ENCODE measurements at regions not wholly inside any gene's neighbourhood (a gene's known extent, or its start where the extent isn't known, plus 50 kb on each side); places are given as distances from the start of the nearest gene placed in this dataset.
"Not testable (repeated sequence)": the region's sequence is repeated elsewhere in the genome, so short reads cannot be mapped to it uniquely, and the experiment has no call there.

DNA sequence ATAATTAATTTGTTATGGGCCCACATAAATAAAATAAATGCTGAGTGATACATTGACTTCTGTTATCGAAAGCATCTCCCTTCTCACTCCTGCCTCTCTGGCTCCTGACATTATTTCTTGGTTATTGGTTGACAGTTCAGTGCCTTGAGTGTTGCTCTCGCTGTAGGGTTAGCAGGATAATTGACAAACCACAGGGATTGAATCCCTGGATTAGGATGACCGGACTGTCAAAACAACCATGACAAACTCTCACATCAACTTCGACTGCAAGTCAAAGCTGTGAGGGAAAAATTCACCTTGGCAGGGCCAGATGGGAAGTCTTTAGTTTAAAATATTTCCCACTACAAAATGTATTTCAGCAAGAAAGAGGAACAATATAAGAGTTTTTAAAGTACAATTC lies 245.4 kb upstream of the TFAP2D start:
- no peak for DNase-seq (ENCODE audit: low read depth)

DNA sequence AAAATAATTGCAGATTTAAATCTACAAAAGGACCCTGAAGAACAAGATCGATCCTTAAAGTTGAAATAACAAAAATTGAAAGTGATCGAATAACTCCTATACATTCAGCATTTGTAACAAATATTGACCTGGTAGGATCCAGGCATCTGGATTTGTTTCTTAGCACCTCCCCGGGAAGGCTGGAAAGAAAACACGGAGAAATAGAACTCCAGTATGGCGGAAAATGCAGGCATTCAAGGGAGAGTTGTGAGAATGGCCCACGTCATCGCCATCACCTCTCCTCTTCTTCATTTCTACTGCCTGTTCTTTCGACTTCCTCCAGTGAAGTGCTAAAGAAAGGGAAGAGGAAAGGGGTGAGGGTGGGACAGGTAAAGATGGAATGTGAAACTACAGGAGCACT lies 242.3 kb upstream of the TFAP2D start:
- DNase-seq (ENCODE audit: low read depth), result no peak

DNA sequence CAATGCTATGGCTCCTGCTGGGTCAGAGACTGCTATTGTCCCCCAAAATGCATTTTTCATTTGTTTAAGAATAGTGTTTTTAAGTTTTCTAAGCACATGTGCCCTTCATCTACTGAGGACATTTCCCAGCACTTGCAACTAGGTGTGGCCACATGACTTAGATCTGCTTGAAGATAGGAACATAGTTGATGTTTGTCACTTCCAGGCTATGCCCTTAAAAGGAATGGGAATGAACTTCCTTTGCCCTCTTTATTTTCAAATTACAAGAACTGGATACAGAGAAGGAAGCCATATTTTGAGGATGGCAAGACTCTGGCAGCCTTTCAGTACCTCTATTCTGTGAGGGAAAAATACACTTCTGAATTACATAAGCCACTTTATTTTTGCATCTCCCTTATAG lies 203.0 kb upstream of the TFAP2D start:
- no peak for DNase-seq (ENCODE audit: low read depth)

DNA sequence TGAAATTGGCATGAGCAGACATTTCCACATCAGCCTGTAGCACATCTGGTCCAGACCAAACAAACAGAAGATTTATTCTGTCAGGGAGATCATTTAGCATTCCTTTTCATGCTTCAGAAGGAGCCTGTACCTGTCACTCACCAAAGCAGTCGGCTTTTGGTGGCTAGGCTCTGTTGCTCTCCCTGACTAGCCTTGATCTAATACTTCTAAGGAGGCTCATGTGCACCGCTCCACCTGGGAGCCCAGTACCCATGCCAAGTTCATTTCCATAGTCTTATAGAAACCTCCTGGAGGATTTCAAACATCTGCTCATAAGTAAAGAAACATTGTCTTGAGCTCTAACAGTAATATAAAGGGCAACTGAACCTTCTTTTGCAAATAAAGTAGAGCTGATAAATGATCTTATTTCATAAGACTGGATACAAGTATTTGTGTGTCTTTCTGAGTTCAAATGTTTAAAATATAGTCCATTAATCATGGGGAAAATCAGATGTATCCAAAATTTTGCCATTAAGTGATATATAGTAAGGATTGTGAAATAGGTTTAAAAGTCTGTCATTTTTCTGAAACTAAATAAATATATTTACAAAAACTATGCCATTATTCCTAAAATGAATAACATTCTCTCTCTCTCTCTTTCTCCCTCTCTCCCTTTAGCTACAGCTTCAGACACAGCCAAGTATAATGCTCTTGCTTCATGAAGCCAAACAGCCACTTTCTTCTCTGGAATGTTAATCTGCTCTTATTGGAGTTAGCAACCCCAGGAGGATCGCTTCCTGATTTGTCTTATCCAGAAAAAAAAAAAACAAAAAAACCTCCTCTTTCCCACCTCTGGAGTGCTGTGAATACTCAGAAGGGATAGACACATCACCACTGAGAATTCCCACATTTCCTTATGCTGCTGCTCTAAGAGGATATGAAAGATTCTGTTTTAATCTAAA lies 192.7 kb upstream of the TFAP2D start:
- DNase-seq (ENCODE audit: low read depth), result no peak

DNA sequence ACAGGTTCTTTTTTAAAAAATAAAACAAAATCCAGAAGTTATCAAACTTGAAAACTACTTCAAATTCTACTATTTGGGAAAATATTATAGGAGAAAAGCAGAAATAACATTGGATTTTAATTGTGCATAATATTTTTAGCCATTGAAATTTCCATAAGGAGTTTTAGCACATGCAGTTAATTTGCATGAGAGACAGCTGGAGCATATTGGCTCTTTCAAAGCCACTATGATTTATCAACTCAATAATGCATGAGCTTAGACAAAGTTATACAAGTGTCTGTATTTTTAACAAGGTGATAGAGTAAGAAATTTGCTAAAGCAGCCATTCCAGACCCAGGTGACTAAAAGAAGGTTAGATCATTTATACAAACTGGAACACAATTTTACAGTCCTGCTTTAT lies 189.0 kb upstream of the TFAP2D start:
- DNase-seq (ENCODE audit: low read depth), result no peak

DNA sequence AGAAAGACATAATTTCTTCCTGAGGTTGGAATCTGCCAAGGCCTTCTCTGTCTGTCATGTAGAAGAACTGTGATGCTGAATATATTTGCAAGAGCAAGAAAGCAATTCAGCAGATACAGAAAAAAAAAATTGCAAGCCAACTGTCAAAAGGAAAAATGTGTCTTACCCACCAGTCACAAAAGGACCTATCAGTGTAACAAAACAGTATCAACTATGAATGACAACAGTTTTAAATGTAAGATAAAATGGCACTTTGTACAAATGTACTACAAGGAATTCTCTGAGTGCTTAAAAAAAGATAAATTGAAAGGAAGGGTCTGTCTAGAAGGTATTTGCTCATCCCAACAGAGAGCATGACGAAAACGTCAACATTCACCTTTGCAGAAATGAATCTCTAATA lies 185.3 kb upstream of the TFAP2D start:
- no peak for DNase-seq (ENCODE audit: low read depth)

DNA sequence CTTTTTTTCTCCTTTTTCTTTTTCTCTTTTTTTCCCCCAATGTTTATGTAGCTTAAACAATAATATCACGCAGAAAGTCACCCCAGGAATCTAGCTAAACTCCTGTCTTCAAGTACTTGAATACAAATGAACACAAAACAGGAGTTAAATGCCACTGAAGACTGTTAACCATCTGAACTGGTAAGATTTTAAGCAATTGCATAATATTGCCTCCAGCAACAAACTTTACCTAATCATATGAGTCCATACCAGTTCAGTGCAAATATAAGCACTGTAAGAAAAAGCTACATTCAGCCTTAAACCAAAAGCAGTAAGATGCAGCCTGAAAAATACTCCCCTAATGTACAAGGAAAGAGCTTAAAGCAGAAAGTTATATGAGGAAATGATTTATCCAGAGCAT lies 173.9 kb upstream of the TFAP2D start:
- no peak for DNase-seq (ENCODE audit: low read depth)

DNA sequence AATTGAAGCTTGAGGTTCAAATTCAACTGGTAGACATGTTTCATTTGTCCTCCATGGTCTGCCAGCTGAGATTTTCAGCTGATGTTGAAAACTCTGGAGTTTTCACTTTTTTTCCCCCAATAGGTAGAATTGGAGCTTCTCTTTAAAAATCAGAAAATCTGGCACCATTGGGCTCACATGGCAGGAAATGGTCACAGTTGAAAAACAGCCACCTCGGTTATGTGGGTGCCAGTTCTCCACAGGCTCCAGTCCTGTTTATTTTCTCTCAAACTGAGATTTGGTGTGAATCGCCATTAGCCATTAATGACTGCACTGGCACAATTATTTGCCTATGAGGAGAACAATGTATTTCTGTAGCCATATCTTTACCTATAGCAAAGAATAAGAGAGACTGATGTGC lies 171.4 kb upstream of the TFAP2D start:
- no peak for DNase-seq (ENCODE audit: low read depth)

DNA sequence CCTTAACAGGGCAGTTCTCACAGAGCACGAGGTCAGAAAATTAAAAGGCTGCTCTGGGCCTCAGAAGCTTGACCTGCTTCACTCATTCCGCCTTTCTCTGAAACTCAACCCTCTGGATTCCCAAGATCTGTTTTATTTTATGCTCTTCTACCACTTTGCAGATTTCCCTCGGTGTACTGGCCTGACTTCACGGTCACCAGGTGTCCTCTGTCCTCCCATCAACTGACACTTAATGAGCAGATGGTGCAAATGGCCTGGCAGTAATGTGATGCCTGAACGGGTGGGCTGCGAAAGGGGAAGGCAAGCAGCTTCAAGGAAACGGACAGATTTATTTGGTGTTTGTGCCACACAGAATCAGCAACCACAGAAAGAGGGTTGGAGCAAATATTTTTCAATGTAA lies 169.7 kb upstream of the TFAP2D start:
- DNase-seq (ENCODE audit: low read depth), result no peak

DNA sequence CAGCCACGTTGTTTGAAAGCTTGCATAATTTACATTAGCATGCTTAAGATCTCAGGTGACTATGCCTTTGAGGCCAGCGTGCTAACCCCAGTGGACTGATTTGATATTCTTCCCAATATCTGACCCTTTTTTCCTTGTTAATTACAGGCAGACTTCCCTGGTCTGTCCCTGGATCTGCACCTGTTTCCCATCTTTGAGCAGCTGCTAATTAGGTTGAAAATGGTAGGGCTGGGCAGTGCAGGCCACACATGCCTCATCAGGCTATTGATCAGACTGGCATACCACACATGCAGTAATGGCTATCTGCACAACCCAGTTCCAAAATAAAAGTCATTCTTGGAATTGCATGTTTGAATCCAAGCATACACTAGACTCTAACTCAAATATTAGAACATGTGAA lies 164.3 kb upstream of the TFAP2D start:
- DNase-seq (ENCODE audit: low read depth), result no peak

DNA sequence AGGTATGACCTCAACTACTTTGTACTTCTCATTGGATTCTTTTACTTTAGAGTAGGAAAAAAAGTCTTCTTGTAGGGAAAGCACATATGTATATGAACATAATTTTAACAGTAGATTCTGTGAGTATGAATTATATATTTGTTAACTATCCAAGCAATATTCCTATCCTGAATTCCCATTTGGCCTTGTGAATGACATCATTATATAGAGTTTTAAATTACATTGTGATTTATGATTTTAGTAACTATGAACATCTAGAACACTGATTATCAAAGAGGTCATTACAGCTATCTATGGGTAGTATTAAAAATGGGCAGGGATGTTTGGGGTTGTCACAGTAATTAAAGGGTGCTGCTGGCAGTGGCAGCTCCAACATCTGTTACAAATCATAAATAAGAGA lies 163.9 kb upstream of the TFAP2D start:
- no peak for DNase-seq (ENCODE audit: low read depth)

DNA sequence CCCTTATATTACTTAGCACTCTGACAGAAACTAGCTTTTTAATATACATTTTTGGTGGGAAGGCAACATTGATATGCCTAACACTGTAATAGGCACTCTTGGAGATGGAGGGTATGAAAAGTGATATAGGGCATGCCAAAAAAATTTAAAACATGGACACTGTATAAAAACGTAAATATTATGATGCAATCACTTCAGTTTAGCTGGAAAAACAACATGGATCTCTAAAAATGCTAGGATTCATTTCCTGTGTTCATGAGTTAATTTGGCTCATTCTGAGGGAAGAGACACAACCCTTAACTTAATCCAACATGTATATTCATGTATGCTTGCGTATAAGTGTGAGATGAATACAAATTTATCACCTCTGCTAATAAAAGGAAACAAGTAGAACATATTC lies 157.3 kb upstream of the TFAP2D start:
- no peak for DNase-seq (ENCODE audit: low read depth)

DNA sequence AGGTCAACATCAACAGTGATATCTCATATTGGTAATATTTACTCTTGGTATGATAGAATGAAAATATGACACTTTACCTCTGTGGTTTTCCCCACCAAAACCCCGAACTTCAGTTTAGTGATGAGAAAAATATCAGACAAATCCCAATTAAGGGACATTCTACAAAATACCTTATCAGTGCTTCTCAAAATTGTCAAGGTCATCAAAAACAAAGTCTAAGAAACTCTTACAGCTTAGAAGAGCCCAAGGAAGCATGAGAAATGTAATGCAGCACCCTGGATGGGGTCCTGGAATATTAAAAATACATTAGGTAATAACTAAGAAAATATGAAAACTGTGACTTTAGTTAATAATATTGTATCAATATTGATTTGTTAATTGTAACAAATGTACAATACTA lies 148.3 kb upstream of the TFAP2D start:
- DNase-seq (ENCODE audit: low read depth), result no peak

DNA sequence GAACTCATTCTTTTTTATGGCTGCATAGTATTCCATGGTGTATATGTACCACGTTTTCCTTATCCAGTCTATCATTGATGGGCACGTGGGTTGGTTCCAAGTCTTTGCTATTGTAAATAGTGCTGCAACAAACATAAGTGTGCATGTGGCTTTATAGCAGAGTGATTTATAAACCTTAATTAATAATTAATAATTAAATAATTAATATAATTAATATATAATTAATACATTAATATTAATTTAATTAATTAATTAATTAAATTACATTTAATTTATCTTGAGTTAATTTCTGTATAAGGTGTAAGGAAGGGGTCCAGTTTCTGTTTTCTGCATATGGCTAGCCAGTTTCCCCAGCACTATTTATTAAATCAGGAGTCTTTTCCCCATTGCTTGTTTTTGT lies 142.1 kb upstream of the TFAP2D start:
- not testable (repeated sequence) for DNase-seq (ENCODE audit: low read depth)

DNA sequence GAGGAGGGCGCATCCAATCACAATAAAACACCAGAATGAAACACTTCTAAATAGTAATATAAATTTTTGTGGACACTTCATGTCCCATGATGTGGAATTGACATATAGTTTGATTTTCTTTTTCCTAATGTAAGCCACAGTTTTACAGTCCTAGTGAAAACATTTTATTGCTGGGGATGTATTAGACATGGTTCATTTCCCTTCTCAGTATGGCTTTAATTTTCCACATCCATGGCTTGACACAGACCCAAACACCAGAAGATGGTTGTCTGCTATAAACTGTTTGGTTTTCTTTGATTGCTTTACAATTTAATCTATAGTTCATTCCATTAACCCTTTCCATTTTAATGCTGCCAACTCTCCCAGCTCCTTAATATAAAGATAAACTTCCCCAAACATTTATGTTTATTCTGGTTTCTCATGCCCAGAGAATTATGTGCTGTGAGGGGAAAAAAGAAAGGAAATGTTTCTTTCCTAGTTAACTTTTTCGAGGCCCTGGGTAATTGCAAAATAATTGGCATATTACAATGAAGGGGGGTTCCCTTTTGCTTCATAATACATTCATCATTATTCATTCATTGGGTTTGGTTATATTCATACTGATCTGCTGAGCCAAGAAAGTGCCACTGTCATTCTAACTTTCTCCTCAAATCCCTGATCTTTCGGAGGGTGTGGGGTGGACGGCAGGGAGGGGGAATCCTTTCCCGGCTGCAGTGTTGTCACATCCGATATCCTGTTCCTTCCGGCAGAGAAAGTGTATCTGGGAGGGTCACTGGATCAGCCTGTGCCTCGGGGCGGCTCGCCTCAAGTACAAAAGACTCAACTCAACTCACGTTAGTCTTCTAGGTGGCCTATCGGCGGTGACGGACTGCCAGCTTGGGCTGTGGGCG lies 127.6 kb upstream of the TFAP2D start:
- DNase-seq (ENCODE audit: low read depth), result no peak

DNA sequence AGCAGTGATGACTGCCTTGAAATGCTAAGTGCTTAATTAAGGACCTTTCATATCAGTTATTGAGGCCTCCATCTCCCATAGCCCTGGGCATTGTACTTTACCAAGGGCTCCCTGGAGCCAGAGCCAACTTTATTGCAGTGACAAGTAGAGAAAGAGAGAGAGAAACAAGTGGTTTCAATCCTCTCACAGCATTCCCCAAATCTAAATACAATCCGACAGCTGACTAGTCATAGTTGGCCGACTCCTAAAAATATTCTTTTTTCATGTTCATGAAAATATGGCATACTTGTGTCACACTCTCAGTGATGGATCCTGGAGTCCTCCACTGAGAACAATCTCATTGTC lies 127.0 kb upstream of the TFAP2D start:
- no peak for DNase-seq (ENCODE audit: low read depth)

DNA sequence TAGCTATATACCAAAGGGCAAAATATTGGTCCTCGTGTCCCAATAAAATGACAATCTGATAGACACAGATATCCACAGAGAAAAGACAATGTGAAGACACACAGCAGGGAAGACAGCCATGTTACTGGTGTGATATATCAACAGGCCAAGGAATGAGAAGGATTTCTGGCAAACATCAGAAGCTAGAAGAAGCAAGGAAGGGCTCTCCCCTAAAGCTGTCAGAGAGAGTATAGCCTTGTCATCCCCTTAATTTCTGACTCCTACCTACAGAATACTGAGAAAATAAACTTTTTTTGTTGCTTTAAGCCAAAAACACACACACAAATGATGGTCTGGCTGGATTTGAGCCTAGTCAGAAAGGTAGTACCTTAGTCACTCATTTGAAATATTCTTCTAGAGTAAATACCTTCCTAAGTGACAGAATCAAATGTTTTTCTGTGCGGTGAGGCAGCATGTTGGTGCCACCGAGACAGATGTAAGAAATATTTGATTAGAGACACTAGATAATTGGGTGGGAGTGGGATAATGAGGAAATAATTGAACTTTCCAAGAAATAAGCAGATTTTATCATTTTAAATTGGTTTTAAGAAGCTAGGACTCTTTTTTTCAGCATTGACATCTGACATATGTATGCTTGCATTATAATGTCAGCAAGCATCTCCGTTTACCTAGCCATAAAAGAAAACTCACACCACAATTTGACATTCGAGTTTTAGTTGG lies 123.4 kb upstream of the TFAP2D start:
- DNase-seq (ENCODE audit: low read depth), result no peak

DNA sequence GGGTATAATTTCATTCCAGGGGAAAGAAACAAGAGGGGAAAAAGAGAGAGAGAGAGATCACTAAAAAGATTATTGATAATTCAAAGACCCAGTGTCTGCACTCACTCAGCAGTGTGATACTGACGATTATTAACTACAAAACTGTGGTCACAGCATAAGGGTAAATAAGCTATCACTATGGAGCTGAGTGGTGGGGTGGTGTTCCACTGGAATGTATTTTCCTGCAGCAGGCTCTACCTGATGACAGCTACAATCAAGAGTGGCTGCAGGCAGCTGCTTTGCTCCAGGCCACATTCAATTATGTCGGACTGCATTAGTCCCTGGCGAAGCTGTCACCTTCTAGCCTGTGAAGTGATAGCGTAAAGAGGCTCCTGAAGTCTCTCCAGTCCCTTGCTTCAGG lies 122.2 kb upstream of the TFAP2D start:
- no peak for DNase-seq (ENCODE audit: low read depth)

DNA sequence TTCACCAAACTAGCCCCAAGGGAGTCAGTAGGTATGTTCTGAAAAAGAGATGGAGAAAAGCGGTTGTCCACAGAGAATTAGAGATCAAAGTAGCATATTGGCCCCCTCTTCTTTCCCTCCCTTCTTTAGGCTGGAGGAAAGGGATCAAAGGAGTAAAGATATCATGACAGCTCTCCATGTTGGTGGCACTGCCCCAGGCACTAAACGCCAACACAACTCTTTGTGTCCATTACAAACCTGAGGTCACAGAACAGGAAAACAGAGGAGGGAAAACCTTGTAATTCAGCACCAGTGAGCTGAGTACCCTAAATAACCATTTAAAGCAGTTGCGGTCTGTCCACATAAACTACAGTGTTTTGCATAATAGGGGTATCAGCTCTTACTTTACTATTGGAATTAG lies 113.0 kb upstream of the TFAP2D start:
- DNase-seq (ENCODE audit: low read depth), result no peak

DNA sequence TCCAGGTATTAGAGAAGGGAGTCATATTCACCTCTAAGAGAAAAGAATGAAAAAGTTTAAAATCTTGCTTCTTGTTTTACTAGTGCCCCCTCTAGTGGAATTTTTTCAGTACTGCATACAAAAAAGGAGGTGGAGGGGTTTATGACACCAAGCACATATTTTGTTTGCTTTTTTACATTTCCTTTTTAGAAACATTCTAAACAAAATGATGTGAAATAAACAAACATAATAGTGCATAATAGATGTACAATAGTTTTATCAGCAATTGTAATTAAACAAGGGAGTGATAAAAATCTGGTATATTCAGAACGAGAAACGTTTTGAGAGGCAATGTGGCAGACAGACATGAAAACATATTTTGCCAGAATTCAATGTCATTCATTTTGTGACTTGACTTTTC lies 111.0 kb upstream of the TFAP2D start:
- no peak for DNase-seq (ENCODE audit: low read depth)

DNA sequence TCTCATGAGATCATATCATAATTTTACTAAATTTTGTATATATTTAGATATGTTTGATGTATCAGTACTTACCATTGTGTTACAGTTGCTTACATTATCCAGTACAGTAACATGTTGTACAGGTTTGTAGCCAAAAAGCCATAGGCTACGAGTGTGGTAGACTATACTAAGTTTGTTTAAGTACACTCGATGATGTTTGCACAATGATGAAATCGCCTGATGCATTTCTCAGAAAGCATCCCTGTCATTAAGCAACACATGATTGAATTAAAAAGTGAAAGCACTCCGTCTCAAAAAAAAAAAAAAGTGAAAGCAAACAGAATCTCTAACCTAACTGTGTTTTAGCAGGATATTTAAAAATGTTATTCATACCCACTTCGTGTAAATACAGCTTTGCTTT lies 104.9 kb upstream of the TFAP2D start:
- no peak for DNase-seq (ENCODE audit: low read depth)

DNA sequence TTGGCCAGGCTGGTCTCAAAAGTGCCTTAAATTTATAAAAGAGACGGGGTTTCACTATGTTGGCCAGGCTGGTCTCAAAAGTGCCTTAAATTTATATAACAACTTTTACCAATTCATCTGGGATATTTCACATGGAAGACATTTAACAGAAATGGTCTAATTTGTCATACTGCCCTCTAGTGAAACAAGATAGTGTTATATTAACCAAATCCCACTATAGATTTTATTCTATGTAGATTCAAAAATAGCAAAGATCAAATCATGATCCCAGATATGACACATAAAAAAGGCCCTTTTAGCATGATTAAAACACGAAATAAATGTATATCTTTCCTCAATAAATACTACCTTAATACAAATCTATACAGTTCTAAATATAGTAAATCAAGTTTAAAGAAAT lies 102.8 kb upstream of the TFAP2D start:
- DNase-seq (ENCODE audit: low read depth), result no peak

DNA sequence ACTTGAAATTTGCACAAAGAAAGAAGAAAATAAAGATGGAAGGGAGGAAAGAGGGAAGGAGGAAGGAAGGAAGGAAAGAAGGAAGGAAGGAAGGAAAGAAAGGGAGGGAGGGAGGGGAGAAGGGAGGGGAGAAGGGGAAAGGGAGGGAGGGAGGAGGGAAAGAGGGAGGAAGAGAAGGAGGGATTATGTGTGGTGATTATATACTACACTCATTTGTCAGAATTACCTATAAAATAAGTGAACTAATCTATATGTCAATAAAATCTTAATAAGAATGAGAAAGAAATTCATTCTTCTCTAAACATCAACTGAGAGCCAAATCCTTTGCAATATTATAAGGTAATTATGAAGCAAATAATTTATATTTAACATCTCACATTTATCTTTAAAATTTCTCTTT lies 77.9 kb upstream of the TFAP2D start:
- no peak for DNase-seq (ENCODE audit: low read depth)

All from stromal cell of bone marrow (primary cell).